Activated naive CD4-positive, alpha-beta T cell (primary cell): ENCODE measurements at regions not wholly inside any gene's neighbourhood (a gene's known extent, or its start where the extent isn't known, plus 50 kb on each side); places are given as distances from the start of the nearest gene placed in this dataset.
"Not testable (repeated sequence)": the region's sequence is repeated elsewhere in the genome, so short reads cannot be mapped to it uniquely, and the experiment has no call there.

Experiments used
- DNase-seq, 4 experiments: peaks; one replicate each; lab custom pipeline; 2025; lab: John Stamatoyannopoulos, UW

- DNase-seq: not testable (repeated sequence)
Observed at GRCh38 chr6:120930500-120930899, 403.8 kb downstream of the TBC1D32 start.

- no peak for DNase-seq
Observed at GRCh38 chr6:120924214-120924613, 410.1 kb downstream of the TBC1D32 start.

- DNase-seq: no peak
Observed at GRCh38 chr6:120918137-120918536, 416.1 kb downstream of the TBC1D32 start.

GRCh38 chr6:120916844-120917243, 417.4 kb downstream of the TBC1D32 start:
- no peak for DNase-seq

- no peak for DNase-seq
Observed at GRCh38 chr6:120913486-120913885, 420.8 kb downstream of the TBC1D32 start.

GRCh38 chr6:120908767-120909166, 425.5 kb downstream of the TBC1D32 start:
- DNase-seq: no peak

GRCh38 chr6:120903836-120904235, 430.4 kb downstream of the TBC1D32 start:
- no peak for DNase-seq

GRCh38 chr6:120899932-120900331, 434.3 kb downstream of the TBC1D32 start:
- DNase-seq: no peak

- no peak for DNase-seq
Observed at GRCh38 chr6:120894077-120894476, 440.2 kb downstream of the TBC1D32 start.

- DNase-seq: no peak
Observed at GRCh38 chr6:120876931-120877330, 457.3 kb downstream of the TBC1D32 start.

GRCh38 chr6:120876424-120876823, 457.9 kb downstream of the TBC1D32 start:
- no peak for DNase-seq

GRCh38 chr6:120875900-120876299, 458.4 kb downstream of the TBC1D32 start:
- DNase-seq: no peak

GRCh38 chr6:120874422-120874821, 459.9 kb downstream of the TBC1D32 start:
- DNase-seq: no peak

- DNase-seq: no peak
Observed at GRCh38 chr6:120873125-120873865, 461.0 kb downstream of the TBC1D32 start.

GRCh38 chr6:120872262-120872578, 462.1 kb downstream of the TBC1D32 start:
- no peak for DNase-seq

GRCh38 chr6:120871416-120872261, 462.6 kb downstream of the TBC1D32 start:
- no peak for DNase-seq

GRCh38 chr6:120869397-120869796, 464.9 kb downstream of the TBC1D32 start:
- no peak for DNase-seq

GRCh38 chr6:120857422-120857821, 476.9 kb downstream of the TBC1D32 start:
- no peak for DNase-seq

GRCh38 chr6:120854583-120854982, 479.7 kb downstream of the TBC1D32 start:
- DNase-seq: no peak

- no peak for DNase-seq
Observed at GRCh38 chr6:120853489-120853888, 480.8 kb downstream of the TBC1D32 start.

GRCh38 chr6:120852293-120852849, 481.9 kb downstream of the TBC1D32 start:
- DNase-seq: no peak

- DNase-seq: no peak
Observed at GRCh38 chr6:120826253-120826652, 508.0 kb downstream of the TBC1D32 start.

GRCh38 chr6:120816794-120817193, 517.5 kb downstream of the TBC1D32 start:
- no peak for DNase-seq
